ENCODE measurements at regions not wholly inside any gene's neighbourhood (a gene's known extent, or its start where the extent isn't known, plus 50 kb on each side); places are given as distances from the start of the nearest gene placed in this dataset.
A peak's percentile ranks its signal among the peaks of the same experiment; 100 is the strongest.
"Not testable (repeated sequence)": the region's sequence is repeated elsewhere in the genome, so short reads cannot be mapped to it uniquely, and the experiment has no call there.

GRCh38 chr19:27821418-27822018 is 1391.4 kb downstream of the UQCRFS1 start:
- DNase-seq (ENCODE audit: low read depth): no peak

DNA sequence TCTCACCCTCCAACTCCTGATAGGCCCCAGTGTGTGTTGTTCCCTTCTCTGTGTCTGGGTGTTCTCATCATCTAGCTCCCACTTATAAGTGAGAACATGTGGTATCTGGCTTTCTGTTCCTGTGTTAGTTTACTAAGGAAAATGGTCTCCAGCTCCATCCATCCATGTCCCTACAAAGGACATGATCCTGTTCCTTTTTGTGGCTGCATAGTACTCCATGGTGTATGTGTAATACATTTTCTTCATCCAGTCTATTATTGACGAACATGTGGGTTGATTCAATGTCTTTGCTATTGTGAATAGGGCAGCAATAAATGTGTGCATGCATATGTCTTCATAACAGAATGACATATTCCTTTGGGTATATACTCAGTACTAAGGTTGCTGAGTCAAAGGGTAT is 1397.0 kb downstream of the UQCRFS1 start:
- DNase-seq (ENCODE audit: low read depth): no peak

- not testable (repeated sequence) for DNase-seq (ENCODE audit: low read depth)
These were observed 1398.1 kb downstream of the UQCRFS1 start for GRCh38 chr19:27814834-27815233.

- not testable (repeated sequence) for DNase-seq (ENCODE audit: low read depth)
These were observed 1398.7 kb downstream of the UQCRFS1 start for GRCh38 chr19:27814274-27814673.

GRCh38 chr19:27806471-27807070 is 1406.4 kb downstream of the UQCRFS1 start:
- DNase-seq (ENCODE audit: low read depth): no peak

- no peak for DNase-seq (ENCODE audit: low read depth)
These were observed 1407.1 kb downstream of the UQCRFS1 start for GRCh38 chr19:27805848-27806247.

GRCh38 chr19:27802293-27802692 is 1410.7 kb downstream of the UQCRFS1 start:
- not testable (repeated sequence) for DNase-seq (ENCODE audit: low read depth)

DNA sequence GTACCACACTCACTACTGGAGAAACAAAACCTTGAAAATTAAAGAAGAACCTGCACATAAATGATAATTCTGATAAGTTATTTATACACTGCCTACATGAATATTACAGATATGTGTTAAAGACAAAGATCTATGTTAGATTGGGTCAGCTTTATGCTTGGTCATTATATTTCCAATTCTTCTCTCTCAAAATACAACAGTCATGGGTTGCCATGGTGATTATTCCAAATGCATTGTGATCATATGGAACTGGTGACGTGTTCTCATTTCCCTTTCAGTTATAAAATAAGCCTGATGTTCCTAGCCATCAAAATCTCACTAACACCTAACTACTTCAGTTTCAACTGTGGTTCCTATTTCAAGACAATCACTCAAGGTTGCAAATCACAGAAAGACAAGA is 1416.4 kb downstream of the UQCRFS1 start:
- no peak for DNase-seq (ENCODE audit: low read depth)

DNA sequence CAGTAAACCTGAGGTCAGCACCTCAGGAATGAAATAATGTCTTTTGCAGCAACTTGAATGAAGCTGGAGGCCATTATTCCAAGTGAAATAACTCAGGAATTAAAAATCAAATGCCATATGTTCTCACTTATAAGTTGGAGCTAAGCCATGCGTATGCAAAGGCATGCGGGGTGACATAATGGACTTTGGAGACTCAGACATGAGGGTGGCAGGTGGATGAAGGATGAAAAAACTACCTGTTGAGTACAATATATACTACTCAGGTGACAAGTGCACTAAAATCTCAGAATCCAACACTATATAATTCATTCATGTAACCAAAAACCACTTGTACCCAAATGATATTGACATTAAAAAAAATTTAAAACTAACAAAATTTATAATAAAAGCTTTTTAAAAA is 1416.9 kb downstream of the UQCRFS1 start:
- DNase-seq (ENCODE audit: low read depth): no peak

- DNase-seq (ENCODE audit: low read depth): no peak
These were observed 1417.6 kb downstream of the UQCRFS1 start for GRCh38 chr19:27795369-27795768.

DNA sequence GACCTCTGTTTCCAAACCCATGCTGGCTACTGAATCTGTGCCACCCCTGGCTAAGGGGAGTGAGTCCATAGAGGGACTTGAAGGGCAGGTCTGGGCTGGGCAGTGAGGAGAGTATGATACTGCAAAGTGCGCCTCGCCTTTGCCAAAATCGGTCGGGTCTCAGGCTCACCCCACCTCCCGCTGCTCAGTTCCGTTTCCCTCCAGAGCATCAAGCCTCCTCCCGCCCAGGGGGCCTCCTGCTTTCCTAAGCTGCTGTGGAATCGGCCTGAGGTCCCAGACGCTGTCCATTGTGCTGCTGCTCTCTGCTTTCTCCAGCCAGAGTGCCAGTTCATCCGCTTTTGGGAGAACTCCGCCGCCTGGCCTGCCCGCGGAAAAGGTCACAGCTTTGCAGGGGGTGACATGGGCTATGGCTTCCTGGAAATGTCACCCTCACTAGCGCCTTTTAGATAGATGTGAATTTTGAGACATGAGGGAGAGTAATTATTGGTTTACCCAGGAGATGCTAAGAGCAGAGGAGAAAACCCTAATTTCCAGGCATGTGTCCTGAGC is 1418.4 kb downstream of the UQCRFS1 start:
- DNase-seq (ENCODE audit: low read depth): peak; percentile 36

GRCh38 chr19:27793644-27794493 is 1419.1 kb downstream of the UQCRFS1 start:
- DNase-seq (ENCODE audit: low read depth): peak; percentile 94

DNA sequence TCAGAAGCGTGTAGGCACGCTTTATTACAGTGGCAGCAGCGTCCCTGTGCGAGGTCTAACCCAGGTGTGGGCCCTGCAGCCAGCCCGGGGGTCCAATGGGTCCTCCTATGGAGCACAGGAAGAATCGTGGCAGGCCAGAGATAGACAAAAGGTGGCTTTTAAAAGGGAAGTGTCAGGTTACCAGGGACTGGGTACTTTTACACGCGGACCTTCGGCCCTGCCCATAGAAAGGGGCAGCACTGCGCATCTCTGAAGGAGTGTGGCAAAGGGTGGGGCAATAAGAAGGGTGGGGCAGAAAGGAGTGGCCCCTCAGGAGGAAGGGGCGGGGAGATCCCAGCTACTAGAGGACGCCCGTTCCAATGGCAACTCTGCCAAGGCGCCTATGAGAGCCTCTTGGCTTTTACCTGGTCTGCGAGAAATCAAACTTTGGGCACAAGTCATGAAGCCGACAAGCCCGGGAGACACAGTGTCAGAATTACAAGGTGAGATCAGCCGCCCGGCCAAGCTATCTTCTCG is 1419.8 kb downstream of the UQCRFS1 start:
- DNase-seq (ENCODE audit: low read depth): peak; percentile 88

- DNase-seq (ENCODE audit: low read depth): no peak
These were observed 1420.3 kb downstream of the UQCRFS1 start for GRCh38 chr19:27792576-27793127.

- DNase-seq (ENCODE audit: low read depth): no peak
These were observed 1432.4 kb downstream of the UQCRFS1 start for GRCh38 chr19:27780367-27781075.

- no peak for DNase-seq (ENCODE audit: low read depth)
These were observed 1433.0 kb downstream of the UQCRFS1 start for GRCh38 chr19:27779954-27780353.

GRCh38 chr19:27777726-27778125 is 1435.2 kb downstream of the UQCRFS1 start:
- DNase-seq (ENCODE audit: low read depth): peak; percentile 19

DNA sequence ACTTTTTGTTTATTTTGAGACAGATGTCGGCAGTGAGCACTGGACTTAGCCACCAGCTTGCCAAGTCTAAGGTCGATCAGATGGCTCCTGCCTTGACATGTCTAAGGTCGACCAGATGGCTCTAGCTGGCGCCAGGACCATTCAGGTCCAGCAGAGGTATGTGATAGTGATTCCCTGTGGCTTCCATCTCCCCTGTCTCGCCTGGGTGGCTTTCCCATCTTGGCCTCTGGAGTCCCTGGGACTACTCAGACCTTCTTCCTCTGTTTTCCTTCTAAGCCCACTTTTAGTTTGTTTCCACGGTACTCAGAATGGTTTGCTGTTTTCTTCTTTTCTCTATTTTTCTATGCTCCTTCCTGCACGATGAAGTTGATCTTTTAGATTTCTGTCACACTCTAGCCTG is 1435.7 kb downstream of the UQCRFS1 start:
- no peak for DNase-seq (ENCODE audit: low read depth)

- no peak for DNase-seq (ENCODE audit: low read depth)
These were observed 1436.4 kb downstream of the UQCRFS1 start for GRCh38 chr19:27776524-27776923.

DNA sequence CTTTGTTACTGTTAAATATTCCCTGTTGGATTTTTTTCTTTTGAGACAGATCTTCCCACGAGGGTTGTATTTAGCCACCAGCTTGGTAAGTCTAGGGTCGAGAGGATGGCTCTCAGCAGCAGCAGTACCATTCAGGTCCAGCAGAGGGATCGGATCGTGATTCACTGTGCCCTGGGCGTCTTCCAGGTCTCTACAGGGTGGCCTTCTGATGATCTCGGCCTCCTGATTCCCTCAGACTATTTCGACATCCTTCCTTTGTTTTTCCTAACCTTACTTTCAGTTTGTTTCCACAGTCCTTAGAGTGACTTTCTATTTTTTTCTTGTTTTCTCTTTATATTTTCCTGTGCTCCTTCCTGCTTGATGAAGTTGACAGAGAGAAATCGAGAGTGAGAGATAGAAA is 1436.9 kb downstream of the UQCRFS1 start:
- peak; percentile 59 for DNase-seq (ENCODE audit: low read depth)

DNA sequence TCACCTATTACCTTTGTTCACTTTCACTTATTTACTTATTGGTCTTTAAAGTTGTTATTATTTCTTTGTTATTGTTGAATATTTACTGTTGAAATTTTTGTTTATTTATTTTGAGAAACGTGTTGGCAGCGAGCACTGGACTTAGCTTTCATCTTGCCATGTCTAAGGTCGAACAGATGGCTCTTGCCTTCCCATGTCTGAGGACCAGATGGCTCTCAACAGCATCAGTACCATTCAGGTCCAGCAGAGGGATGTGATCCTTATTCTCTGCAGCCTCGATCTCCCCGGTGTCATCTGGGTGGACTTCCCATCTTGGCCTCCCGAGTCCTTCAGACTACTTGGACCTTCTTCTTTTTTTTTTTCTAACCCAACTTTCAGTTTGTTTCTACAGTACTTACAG is 1437.6 kb downstream of the UQCRFS1 start:
- peak; percentile 3 for DNase-seq (ENCODE audit: low read depth)

- peak; percentile 39 for DNase-seq (ENCODE audit: low read depth)
These were observed 1438.1 kb downstream of the UQCRFS1 start for GRCh38 chr19:27774827-27775226.

Measured in ELR (cell line).